Epithelial cell of prostate (primary cell): ENCODE measurements at regions not wholly inside any gene's neighbourhood (a gene's known extent, or its start where the extent isn't known, plus 50 kb on each side); places are given as distances from the start of the nearest gene placed in this dataset.
"Not testable (repeated sequence)": the region's sequence is repeated elsewhere in the genome, so short reads cannot be mapped to it uniquely, and the experiment has no call there.

Experiments
- DNase-seq: peaks from one replicate; pipeline ENCODE4 v3.0.0-alpha.2; 2011; ENCODE audit warnings: low read depth, low spot score
- H3K27ac ChIP-seq: fragments of 450-650 bp; 2 replicates; pipeline ENCODE4 v1.5.1; 2017; ENCODE audit warnings: mild to moderate bottlenecking

DNA sequence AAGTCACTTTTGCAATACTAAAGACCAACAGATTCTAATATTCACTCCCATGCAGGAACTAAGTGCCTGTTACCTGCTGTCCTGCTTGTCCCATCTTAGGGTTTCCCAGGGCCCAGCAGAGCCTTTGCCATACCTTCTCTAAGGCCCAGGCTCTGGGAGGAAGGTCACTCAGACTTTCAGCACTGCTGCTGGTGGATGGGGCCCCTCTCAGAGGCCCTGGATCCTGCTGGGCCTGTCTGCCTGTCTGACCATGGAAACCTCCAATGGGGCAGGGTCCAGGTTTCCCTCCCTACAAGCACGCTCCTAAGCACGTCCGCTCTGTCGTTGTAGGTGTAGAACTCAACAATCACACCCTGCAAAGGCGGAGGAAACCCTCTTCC, 75.1 kb downstream of the RRM2 start:
- DNase-seq, result no peak
- no peak overlapping the region for H3K27ac ChIP-seq

- DNase-seq, H3K27ac ChIP-seq: not testable (repeated sequence)
Observed at GRCh38 chr2:10198482-10198881, 75.9 kb downstream of the RRM2 start.

DNA sequence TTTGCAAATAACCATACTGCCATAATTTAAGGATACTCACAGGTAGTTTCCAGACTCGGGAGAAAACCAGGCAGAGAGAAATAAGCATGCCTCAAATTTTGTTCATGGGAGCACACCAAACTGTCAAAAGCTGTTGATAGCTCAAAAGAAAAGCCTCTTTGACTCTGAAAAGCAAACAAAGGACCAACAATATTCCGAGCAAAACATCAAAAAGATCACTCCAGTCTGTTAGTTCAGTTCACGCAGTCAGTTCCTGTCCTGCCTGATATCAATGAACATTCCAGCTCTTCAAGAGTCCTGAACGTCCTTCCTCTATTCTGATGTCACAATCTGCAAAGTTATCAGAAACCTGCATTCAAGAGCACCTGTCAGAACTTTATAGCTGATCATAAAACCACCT, 78.7 kb downstream of the RRM2 start:
- DNase-seq, result no peak
- H3K27ac ChIP-seq, result no peak overlapping the region

DNA sequence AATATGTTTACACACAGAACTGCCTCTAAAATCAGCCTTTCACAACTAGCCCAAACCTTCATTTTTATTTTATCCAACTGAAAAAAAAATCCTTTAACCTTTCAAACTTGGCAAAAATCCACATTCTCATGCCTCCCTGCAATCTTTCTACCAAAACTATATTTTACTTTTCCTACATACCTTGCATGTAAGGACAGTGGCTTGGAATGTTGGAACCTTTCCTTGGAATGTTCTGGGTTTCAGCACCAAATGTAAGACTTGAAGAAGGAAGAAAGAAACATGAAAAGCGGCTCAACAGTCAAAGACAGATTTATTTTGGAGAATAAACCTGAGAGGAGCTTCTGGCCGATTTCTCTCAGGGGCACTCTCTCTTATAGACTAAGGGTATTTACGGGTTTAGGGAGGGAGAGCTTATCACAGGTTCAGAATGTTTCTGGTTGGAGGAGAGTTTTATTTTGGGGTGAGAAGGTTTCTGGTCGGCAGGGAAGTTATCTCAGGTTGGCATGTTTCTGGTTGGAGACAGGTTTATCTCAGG, 79.7 kb downstream of the RRM2 start:
- H3K27ac ChIP-seq, result no peak overlapping the region
- no peak for DNase-seq

DNA sequence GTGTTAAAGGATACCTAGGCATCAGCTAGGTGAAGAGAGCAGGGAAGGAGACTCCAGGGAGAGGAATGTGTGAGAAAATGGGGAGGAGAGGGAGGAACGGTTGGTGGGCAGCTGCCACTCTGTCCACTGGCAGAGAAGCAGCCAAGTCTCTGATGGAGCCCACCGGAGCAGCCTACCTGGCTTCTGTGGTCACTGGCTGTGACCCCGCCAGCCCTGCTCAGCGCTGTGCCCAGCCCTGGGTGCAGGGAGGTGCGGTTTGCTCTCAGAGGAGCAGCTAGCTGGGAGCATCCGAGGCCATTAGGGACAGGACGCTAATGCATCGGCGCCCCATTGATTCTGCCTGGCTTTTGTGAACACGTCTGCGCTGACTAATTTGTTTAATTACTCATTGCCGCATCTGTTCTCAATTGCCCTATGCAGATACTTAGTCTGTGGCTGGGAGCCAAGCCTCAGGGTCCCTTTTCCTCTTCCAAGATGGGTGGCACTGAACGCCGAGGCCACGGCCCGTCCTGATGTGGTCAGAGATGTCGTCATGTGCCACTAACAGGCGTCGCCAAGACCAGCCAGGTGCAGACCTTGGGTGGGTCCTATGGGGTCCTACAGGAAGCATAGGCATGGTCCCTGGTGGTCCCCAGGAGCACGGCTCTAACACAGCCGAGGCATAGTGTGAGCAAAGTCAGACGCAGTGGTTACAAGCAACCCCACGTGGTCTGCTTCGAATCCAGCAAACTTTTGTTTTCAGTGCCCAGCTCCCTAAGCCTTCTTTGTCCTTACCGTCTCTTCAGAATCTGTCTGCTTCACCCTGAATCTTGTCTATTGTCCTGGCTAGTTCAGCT, 82.0 kb downstream of the RRM2 start:
- no peak overlapping the region for H3K27ac ChIP-seq
- no peak for DNase-seq

DNA sequence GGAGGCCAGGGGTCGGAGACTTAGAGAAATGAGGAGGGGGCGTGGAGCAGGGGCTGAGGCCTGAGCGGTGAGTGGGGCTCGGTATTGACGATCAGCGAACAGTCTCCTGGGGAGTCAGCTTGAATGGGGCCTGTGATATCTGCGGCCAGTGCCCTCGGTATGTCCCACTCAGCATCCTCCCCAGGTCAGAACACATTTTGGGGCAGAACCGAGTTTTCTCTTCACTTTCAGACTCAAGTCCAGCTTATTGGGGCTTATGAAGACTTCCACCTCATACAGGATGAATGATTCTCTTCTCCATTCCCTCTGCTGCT, 82.6 kb downstream of the RRM2 start:
- H3K27ac ChIP-seq, result no peak overlapping the region
- DNase-seq, result no peak

GRCh38 chr2:10208736-10209135, 86.2 kb downstream of the RRM2 start:
- DNase-seq, result peak; percentile 3
- H3K27ac ChIP-seq, result no peak overlapping the region

GRCh38 chr2:10209406-10209935, 86.9 kb downstream of the RRM2 start:
- DNase-seq, result no peak
- no peak overlapping the region for H3K27ac ChIP-seq

DNA sequence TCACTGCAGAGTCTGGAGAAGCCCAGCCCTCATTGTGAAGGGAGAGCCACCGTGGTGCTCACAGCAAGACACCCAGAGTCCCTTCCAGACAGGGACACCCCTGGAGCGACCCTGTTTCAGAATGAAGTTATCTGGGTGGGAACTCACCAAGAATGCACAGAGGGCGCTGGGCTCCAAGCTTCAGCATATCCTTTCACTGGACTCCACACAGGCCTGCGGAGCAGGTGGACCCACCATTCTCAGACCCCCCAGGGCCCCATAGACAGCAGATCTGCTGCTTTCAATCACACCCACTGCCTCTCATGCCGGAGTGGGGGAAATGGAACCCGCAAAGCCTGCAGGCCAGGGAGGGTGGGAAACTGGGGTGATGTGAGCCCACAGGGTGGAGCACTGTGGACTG, 87.8 kb downstream of the RRM2 start:
- no peak overlapping the region for H3K27ac ChIP-seq
- no peak for DNase-seq

DNA sequence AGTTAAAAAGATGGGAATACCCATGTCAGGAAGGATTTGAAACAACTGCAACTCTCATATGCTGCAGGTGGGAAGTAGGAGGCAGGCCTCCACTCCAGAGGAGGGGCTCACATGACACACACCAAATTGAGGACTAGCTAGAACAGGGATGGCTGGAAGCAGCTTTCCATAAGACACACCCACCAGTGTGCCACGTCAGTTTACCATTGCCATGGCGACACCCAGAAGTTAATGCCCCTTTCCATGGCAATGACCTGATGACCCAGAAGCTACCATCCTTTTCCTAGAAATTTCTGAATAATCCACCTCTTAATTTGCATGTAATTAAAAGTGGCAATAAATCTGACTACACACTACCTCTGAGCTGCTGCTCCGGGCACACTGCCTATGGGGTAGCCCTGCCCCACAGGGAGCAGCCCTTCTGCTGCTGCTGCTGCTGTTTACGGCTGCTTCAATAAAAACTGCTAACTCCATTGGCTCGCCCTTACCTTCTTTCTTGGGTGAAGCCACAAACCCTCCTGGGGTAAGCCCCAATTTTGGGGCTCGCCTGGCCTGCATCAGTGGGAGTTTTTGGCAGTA, 89.4 kb downstream of the RRM2 start:
- DNase-seq, result no peak

DNA sequence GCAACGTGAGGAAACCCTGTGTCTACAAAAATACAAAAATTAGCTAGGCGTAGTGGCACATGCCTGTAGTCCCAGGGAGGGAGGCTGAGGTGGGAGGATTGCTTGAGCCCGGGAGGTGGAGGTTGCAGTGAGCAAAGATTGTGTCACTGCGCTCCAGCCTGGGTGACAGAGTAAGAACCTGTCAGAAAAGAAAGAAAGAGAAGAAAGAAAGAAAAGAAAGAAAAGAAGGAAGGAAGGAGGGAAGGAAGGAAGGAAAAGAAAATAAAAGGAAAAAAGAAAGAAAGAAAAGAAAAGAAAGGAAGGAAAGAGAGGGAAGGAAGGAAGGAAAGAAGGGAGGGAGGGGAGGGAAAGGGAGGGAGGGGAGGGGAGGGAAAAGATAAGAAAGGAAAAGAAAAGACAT, 89.9 kb upstream of the HPCAL1 start:
- H3K27ac ChIP-seq, result no peak overlapping the region
- no peak for DNase-seq

More for the DNA sequence above, 89.4 kb downstream of the RRM2 start:
- H3K27ac ChIP-seq, result no peak overlapping the region

- H3K27ac ChIP-seq, result no peak overlapping the region
Observed at GRCh38 chr2:10214179-10214578, 88.5 kb upstream of the HPCAL1 start.

DNA sequence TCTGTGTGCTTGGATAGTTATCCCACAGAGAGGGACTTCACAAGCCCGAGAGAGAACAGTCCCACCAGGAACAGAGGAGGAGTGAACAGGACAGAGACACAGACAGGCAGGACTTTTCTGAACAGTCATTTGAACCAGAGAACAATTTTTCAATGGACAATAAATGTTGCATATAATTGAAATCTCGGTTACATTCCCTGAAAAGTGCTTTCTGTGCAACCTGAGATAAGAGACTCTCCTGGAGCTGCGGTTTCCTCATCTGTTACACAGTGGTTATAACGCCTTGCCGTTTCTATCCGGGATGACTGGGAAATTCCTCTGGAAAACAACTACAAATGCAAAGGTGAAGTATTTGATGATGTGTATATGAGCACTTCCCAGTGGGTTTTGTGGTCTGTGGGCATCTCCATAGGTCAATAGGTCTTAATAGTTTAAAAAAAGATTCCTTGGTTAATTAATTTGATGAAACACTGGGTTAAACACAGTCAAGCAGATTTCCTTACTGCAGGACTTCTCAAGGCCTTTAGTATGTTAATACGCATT, 87.2 kb upstream of the HPCAL1 start:
- H3K27ac ChIP-seq, result no peak overlapping the region
- DNase-seq, result no peak

More at GRCh38 chr2:10214179-10214578, 88.5 kb upstream of the HPCAL1 start:
- no peak for DNase-seq

DNA sequence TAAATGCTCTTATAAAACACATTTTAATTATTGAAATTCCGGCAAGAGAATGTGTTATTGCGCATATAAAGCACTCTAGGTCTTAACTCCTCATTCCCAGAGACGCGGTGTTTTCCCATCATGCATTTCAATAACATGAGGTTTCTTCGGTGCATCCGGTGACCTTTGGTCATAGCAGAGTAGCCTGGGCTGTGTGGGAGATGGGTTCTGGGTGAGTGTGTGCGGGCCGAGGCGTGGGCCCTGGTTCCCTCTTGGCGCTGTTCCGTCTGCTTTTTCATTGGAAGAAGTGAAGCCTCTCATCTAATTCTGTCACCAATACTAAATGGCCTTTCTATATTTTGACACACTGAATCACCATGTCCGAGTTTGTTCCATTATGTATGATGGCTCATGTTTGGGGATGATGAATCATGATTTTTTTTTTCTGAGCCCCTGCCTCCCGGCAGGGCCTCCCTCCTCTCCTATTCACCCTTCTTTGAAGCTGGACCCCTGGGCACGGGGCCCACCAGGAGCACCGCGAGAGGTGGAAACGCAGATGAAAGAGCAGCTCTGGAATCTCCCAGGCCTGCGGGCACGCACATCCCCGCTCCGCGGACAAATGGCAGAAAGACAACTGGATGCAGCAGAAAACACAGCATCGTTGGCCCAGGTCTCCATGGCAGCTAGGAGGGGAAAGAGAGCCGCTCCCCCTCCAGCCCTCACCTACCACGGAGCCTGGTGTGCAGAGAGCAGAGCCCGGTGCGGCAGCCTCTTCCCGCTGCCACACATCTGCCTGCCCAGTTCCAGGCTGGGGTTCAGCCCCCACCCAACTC, 85.8 kb upstream of the HPCAL1 start:
- no peak for DNase-seq
- H3K27ac ChIP-seq, result no peak overlapping the region

DNA sequence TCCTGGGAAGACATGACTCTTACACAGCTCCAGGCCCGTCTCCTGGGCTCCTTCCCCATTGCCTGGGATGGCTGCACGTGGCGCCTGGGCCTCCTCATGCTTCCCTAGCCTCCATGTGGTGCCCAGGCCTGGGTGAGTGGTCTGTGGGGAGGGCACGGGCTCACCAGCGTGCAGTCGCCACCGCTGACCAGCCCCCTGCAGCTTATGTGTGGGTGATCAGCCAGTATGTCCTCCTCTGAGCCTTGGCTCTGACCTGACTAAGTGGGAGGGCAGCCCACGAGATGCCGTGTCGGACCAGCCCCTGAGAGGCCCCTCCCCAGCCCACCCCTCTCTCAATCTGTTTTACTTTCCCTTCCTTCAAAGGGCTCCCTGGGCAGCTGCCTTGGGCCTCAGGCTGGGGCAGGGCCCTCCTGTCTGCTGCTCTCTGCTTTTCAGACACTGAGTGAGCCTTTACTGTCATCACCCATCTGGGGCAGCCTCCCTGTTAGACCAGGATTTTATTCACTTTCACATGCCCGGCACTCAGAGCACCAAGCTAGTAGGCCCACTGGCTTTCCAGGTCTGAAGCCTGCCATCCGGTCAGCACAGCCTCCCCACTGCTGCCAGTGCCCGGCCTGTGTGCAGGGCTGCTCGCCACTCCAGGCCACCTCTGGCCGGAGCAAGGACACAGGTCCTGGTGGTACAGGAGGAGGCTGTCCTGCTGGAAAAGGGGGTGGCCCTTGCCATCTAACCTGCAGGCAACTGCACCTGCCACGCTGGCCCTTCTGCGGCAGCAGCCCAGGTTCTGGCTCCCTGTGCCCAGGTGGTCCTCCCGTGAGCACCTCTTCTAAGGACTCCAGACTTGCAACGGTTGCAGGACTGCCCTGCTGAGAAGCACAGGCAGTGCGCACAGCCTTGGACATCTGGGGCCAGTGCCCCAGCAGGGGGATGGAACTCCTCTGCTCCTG, 84.9 kb upstream of the HPCAL1 start:
- DNase-seq, result no peak

DNA sequence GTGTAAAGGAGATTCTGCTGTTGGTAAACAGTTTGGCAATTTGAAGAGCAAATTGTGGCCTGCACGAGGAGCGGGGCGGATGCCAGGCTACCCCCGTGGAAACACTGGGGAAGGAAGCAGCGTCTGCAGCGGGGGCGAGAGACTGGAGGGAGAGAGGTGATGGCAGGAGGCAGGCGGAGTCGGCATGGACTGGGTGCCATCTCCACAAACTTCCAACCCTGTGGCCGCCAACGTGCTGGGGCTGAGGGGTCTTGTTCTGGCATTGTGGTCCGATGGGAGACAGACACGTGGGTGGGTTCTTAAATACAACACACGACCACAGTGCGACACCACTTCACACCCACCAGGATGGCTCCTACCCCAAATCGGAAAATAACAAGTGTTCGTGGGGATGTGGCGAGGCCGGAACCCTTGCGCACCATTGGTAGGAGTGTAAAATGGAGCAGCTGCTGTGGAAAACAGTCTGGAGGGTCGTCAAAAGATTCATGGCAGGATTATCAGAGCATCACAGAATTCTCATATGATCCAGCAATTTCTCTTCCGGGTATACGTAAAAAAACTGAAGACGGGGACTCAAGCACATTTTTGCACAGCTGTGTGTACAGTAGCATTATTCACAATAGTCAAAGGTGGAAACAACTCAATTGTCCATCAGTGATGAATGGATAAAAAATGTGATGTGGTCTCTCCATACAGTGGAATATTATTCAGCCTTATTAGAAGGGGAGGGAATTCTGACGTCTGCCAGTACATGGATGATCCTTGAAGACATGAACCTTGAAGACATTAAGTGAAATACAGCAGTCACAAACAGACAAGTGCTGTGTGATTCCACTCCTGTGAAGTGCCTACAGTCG, 82.4 kb upstream of the HPCAL1 start:
- peak; percentile 6 for DNase-seq
- H3K27ac ChIP-seq, result no peak overlapping the region

More for the DNA sequence above, 84.9 kb upstream of the HPCAL1 start:
- no peak overlapping the region for H3K27ac ChIP-seq

DNA sequence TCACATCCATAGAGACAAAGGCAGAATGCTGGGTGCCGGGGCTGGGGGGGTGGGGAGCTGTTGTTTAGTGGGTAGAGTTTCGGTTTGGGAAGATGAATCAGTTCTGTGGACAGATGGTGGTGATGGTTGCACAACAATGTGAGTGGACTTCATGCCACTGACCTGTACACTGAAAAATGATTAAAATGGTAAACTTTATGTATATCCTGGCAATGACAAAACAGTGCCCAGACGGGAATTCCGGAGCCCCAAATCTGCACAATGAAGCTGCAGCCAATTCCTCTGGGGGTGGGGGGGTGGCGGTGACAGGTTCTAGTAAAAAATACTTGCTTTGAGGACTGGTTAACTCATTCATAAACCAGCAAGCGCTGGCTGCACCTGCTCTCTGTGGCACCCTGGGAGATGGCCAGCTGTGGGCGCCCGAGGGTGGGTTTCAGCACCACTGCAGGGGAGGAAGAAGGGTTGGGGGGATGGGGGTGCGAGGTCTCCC, 81.8 kb upstream of the HPCAL1 start:
- peak; percentile 20 for DNase-seq
- no peak overlapping the region for H3K27ac ChIP-seq

GRCh38 chr2:10221443-10221842, 81.3 kb upstream of the HPCAL1 start:
- no peak for DNase-seq
- no peak overlapping the region for H3K27ac ChIP-seq
